GM12891 (cell line): ENCODE measurements at regions not wholly inside any gene's neighbourhood (a gene's known extent, or its start where the extent isn't known, plus 50 kb on each side); places are given as distances from the start of the nearest gene placed in this dataset.

Source experiments
- POLR2A ChIP-seq: IDR thresholded peaks from 2 replicates; pipeline ENCODE4 v1.6.1; 2011; ENCODE audit warnings: low read depth, low read length, control low read depth
- POLR2AphosphoS5 ChIP-seq: IDR thresholded peaks from 2 replicates; pipeline ENCODE4 v1.6.1; 2011; ENCODE audit warnings: low read depth, low read length, control low read depth
- POU2F2 ChIP-seq: IDR thresholded peaks from 2 replicates; pipeline ENCODE4 v1.6.1; 2011; ENCODE audit warnings: low read depth, mild to moderate bottlenecking, control low read depth, low read length, moderate library complexity
- SPI1 ChIP-seq: IDR thresholded peaks from 2 replicates; pipeline ENCODE4 v1.6.1; 2011; ENCODE audit warnings: low read depth, low read length, control low read depth
- TAF1 ChIP-seq: IDR thresholded peaks from 2 replicates; pipeline ENCODE4 v1.6.1; 2011; ENCODE audit warnings: low read depth, low read length, control low read depth

GRCh38 chr2:83071352-83071751 lies 1387.7 kb downstream of the SUCLG1 start:
- TF ChIP-seq POLR2A (no peak), POU2F2 (no peak), TAF1 (no peak), SPI1 (no peak), POLR2AphosphoS5 (no peak)
